T1000 (cell line): ENCODE measurements at regions not wholly inside any gene's neighbourhood (a gene's known extent, or its start where the extent isn't known, plus 50 kb on each side); places are given as distances from the start of the nearest gene placed in this dataset.

Experiments used
- DNase-seq: peaks from one replicate; lab custom pipeline; 2025; ENCODE audit warnings: mixed read lengths; lab: John Stamatoyannopoulos, UW

DNA sequence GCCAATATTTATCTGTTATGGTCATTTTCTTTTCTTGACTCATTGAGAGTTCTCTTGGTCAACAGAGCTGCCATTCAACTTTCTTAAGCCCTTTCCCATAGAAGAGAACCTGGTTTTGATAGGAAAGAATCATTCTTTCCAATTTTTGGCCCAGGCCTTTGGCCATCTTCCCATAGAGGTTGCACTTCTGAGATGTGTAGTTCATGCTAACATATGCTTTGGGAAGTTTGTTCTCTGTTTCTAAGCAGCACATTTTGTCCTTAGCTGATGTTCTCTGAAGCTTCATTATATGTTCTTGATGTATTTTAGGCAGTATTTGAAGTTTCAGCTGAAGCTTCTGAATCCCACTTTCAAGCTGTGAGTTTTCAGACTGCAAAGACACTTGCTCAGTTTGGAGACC is 161.1 kb downstream of the VEGFC start:
- DNase-seq, result no peak
